ENCODE measurements at regions not wholly inside any gene's neighbourhood (a gene's known extent, or its start where the extent isn't known, plus 50 kb on each side); places are given as distances from the start of the nearest gene placed in this dataset.

- H2AFZ ChIP-seq (ENCODE audit: low read depth, low read length), result no peak overlapping the region
- no peak overlapping the region for H3K4me3 ChIP-seq (ENCODE audit: low read length)
- no peaks in the 10 kb centered on the region for H3K9me3 ChIP-seq (ENCODE audit: insufficient read depth, low read length)
- H3K9ac ChIP-seq (ENCODE audit: low read length), result no peak overlapping the region
- no peaks in the 10 kb centered on the region for H4K20me1 ChIP-seq (ENCODE audit: insufficient read depth, low read length)
- no peaks in the 10 kb centered on the region for H3K27me3 ChIP-seq (ENCODE audit: low read depth, low read length)
- no peaks in the 10 kb centered on the region for H3K79me2 ChIP-seq (ENCODE audit: low read length)
- no peak overlapping the region for H3K27ac ChIP-seq (ENCODE audit: low read length)
- no peak overlapping the region for H3K4me2 ChIP-seq (ENCODE audit: low read length)
- no peak for TF ChIP-seq CTCF (IDR thresholded peaks at IDR 0.05; ENCODE audit: low read depth, low read length)
- TF ChIP-seq EZH2phosphoT487 (IDR thresholded peaks at IDR 0.05; ENCODE audit: low read depth), result no peak
- no peaks in the 10 kb centered on the region for H3K36me3 ChIP-seq (replicated peaks; ENCODE audit: low read depth, low read length)
- no peaks in the 10 kb centered on the region for H3K4me1 ChIP-seq (ENCODE audit: low read length)
Observed at GRCh38 chr2:404581-404980, 116.7 kb upstream of the ALKAL2 start.

- Histone ChIP-seq H3K4me2 (ENCODE audit: low read length) (no peak overlapping the region), H3K27me3 (ENCODE audit: low read depth, low read length) (no peaks in the 10 kb centered on the region), H3K4me3 (ENCODE audit: low read length) (no peak overlapping the region), H3K27ac (ENCODE audit: low read length) (no peak overlapping the region), H2AFZ (ENCODE audit: low read depth, low read length) (no peak overlapping the region), H3K4me1 (ENCODE audit: low read length) (no peaks in the 10 kb centered on the region), H3K36me3 (replicated peaks; ENCODE audit: low read depth, low read length) (no peaks in the 10 kb centered on the region), H3K9me3 (ENCODE audit: insufficient read depth, low read length) (no peaks in the 10 kb centered on the region), H3K9ac (ENCODE audit: low read length) (no peak overlapping the region), H3K79me2 (ENCODE audit: low read length) (no peaks in the 10 kb centered on the region), H4K20me1 (ENCODE audit: insufficient read depth, low read length) (no peaks in the 10 kb centered on the region)
- TF ChIP-seq CTCF (IDR thresholded peaks at IDR 0.05; ENCODE audit: low read depth, low read length), result no peak
- no peak for TF ChIP-seq EZH2phosphoT487 (IDR thresholded peaks at IDR 0.05; ENCODE audit: low read depth)
Observed at GRCh38 chr2:403682-404081, 115.8 kb upstream of the ALKAL2 start.

GRCh38 chr2:402721-403120 lies 114.8 kb upstream of the ALKAL2 start:
- Histone ChIP-seq H3K27me3 (ENCODE audit: low read depth, low read length) (no peaks in the 10 kb centered on the region), H3K79me2 (ENCODE audit: low read length) (no peaks in the 10 kb centered on the region), H3K27ac (ENCODE audit: low read length) (no peak overlapping the region), H4K20me1 (ENCODE audit: insufficient read depth, low read length) (no peaks in the 10 kb centered on the region), H3K9ac (ENCODE audit: low read length) (no peak overlapping the region), H3K4me2 (ENCODE audit: low read length) (no peak overlapping the region), H3K36me3 (replicated peaks; ENCODE audit: low read depth, low read length) (no peaks in the 10 kb centered on the region), H2AFZ (ENCODE audit: low read depth, low read length) (no peak overlapping the region), H3K4me1 (ENCODE audit: low read length) (no peaks in the 10 kb centered on the region), H3K4me3 (ENCODE audit: low read length) (no peak overlapping the region), H3K9me3 (ENCODE audit: insufficient read depth, low read length) (no peaks in the 10 kb centered on the region)
- TF ChIP-seq CTCF (IDR thresholded peaks at IDR 0.05; ENCODE audit: low read depth, low read length), result no peak
- no peak for TF ChIP-seq EZH2phosphoT487 (IDR thresholded peaks at IDR 0.05; ENCODE audit: low read depth)

GRCh38 chr2:402206-402605 lies 114.3 kb upstream of the ALKAL2 start:
- Histone ChIP-seq H3K27me3 (ENCODE audit: low read depth, low read length) (no peaks in the 10 kb centered on the region), H3K4me2 (ENCODE audit: low read length) (no peak overlapping the region), H3K4me3 (ENCODE audit: low read length) (no peak overlapping the region), H3K27ac (ENCODE audit: low read length) (no peak overlapping the region), H3K79me2 (ENCODE audit: low read length) (no peaks in the 10 kb centered on the region), H4K20me1 (ENCODE audit: insufficient read depth, low read length) (no peaks in the 10 kb centered on the region), H3K36me3 (replicated peaks; ENCODE audit: low read depth, low read length) (no peaks in the 10 kb centered on the region), H3K9ac (ENCODE audit: low read length) (no peak overlapping the region), H3K4me1 (ENCODE audit: low read length) (no peaks in the 10 kb centered on the region), H2AFZ (ENCODE audit: low read depth, low read length) (no peak overlapping the region), H3K9me3 (ENCODE audit: insufficient read depth, low read length) (no peaks in the 10 kb centered on the region)
- TF ChIP-seq EZH2phosphoT487 (IDR thresholded peaks at IDR 0.05; ENCODE audit: low read depth) (no peak), CTCF (IDR thresholded peaks at IDR 0.05; ENCODE audit: low read depth, low read length) (no peak)

Measured in OCI-LY3 (cell line).